LNCAP (cell line): ENCODE measurements at regions not wholly inside any gene's neighbourhood (a gene's known extent, or its start where the extent isn't known, plus 50 kb on each side); places are given as distances from the start of the nearest gene placed in this dataset.
A peak's percentile ranks its signal among the peaks of the same experiment; 100 is the strongest.

Experiments
- CTCF ChIP-seq: fragments of 450-650 bp; IDR thresholded peaks from 2 replicates; pipeline ENCODE4 v1.5.1; 2017; ENCODE audit warnings: mild to moderate bottlenecking

- no peak for TF ChIP-seq CTCF
Observed at GRCh38 chr15:55126111-55126510, 70.6 kb downstream of the RSL24D1 start.

- no peak for TF ChIP-seq CTCF
Observed at GRCh38 chr15:55124616-55125015, 72.1 kb downstream of the RSL24D1 start.

GRCh38 chr15:55118344-55118870, 78.3 kb downstream of the RSL24D1 start:
- no peak for TF ChIP-seq CTCF

- no peak for TF ChIP-seq CTCF
Observed at GRCh38 chr15:55116636-55117035, 80.1 kb downstream of the RSL24D1 start.

GRCh38 chr15:55113736-55114135, 83.0 kb downstream of the RSL24D1 start:
- TF ChIP-seq CTCF: no peak

- TF ChIP-seq CTCF: no peak
Observed at GRCh38 chr15:55112706-55113105, 84.0 kb downstream of the RSL24D1 start.

- TF ChIP-seq CTCF: no peak
Observed at GRCh38 chr15:55110446-55110845, 86.3 kb downstream of the RSL24D1 start.

- peak; percentile 89 for TF ChIP-seq CTCF
Observed at GRCh38 chr15:55108858-55109518, 87.8 kb downstream of the RSL24D1 start.
